ENCODE measurements at regions not wholly inside any gene's neighbourhood (a gene's known extent, or its start where the extent isn't known, plus 50 kb on each side); places are given as distances from the start of the nearest gene placed in this dataset.

DNA sequence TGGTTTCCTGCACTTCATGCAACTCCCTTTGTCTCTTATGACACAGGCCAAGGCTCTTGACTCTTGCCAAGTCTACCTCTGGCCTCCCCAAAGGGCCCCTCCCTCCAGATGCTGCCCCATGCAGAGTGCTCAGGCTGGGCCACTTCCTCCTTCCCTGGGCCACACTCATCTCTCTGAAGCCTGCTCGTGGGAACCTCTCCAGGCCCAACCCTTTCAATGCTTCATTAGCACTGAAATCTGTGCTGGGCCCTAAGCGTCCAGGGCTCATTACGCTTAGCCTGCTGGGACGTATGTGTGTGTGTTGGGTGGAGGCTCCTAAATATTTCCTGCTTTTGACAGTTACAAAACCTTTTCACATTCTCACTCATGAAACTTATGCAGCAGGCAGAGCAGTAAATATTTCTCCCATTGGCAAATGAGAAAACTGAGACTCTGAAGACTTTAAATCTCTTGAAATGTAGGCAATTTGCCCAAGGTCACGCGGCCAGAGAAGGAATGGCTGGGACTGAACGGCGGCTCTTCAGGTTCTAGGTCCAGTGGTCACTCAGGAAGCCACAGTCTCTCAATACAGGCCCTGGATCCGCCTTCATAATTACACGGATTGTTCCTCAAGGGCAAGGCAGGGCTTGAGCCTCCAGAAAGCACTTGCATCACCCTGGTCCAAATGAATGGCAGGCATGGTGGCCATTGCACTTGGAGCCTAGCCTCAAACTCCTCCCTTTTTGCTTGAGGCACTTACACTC, 241.7 kb upstream of the HES1 start:
- TF ChIP-seq, protein P1, sequence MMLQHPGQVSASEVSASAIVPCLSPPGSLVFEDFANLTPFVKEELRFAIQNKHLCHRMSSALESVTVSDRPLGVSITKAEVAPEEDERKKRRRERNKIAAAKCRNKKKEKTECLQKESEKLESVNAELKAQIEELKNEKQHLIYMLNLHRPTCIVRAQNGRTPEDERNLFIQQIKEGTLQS (IDR thresholded peaks at IDR 0.05), result no peak
- TF ChIP-seq, protein P2, sequence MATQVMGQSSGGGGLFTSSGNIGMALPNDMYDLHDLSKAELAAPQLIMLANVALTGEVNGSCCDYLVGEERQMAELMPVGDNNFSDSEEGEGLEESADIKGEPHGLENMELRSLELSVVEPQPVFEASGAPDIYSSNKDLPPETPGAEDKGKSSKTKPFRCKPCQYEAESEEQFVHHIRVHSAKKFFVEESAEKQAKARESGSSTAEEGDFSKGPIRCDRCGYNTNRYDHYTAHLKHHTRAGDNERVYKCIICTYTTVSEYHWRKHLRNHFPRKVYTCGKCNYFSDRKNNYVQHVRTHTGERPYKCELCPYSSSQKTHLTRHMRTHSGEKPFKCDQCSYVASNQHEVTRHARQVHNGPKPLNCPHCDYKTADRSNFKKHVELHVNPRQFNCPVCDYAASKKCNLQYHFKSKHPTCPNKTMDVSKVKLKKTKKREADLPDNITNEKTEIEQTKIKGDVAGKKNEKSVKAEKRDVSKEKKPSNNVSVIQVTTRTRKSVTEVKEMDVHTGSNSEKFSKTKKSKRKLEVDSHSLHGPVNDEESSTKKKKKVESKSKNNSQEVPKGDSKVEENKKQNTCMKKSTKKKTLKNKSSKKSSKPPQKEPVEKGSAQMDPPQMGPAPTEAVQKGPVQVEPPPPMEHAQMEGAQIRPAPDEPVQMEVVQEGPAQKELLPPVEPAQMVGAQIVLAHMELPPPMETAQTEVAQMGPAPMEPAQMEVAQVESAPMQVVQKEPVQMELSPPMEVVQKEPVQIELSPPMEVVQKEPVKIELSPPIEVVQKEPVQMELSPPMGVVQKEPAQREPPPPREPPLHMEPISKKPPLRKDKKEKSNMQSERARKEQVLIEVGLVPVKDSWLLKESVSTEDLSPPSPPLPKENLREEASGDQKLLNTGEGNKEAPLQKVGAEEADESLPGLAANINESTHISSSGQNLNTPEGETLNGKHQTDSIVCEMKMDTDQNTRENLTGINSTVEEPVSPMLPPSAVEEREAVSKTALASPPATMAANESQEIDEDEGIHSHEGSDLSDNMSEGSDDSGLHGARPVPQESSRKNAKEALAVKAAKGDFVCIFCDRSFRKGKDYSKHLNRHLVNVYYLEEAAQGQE (IDR thresholded peaks at IDR 0.05), result no peak
- TF ChIP-seq, protein P3, sequence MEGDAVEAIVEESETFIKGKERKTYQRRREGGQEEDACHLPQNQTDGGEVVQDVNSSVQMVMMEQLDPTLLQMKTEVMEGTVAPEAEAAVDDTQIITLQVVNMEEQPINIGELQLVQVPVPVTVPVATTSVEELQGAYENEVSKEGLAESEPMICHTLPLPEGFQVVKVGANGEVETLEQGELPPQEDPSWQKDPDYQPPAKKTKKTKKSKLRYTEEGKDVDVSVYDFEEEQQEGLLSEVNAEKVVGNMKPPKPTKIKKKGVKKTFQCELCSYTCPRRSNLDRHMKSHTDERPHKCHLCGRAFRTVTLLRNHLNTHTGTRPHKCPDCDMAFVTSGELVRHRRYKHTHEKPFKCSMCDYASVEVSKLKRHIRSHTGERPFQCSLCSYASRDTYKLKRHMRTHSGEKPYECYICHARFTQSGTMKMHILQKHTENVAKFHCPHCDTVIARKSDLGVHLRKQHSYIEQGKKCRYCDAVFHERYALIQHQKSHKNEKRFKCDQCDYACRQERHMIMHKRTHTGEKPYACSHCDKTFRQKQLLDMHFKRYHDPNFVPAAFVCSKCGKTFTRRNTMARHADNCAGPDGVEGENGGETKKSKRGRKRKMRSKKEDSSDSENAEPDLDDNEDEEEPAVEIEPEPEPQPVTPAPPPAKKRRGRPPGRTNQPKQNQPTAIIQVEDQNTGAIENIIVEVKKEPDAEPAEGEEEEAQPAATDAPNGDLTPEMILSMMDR (IDR thresholded peaks at IDR 0.05; ENCODE audit: low read depth, low read length, missing input control), result no peak
- no peak for TF ChIP-seq SP1 (IDR thresholded peaks at IDR 0.05)

Measured in liver (tissue), 3 donors.